T47D (cell line): ENCODE measurements at regions not wholly inside any gene's neighbourhood (a gene's known extent, or its start where the extent isn't known, plus 50 kb on each side); places are given as distances from the start of the nearest gene placed in this dataset.

Experiments
- DNase-seq, 2 experiments: peaks; one replicate each; pipeline versions ENCODE4 v3.0.0 to v3.0.0-alpha.2; 2011 to 2012; ENCODE audit warnings: low read depth in 1 of 2, low spot score in 1 of 2
- JUND ChIP-seq: IDR thresholded peaks from 2 replicates; pipeline ENCODE4 v1.6.1; 2012; ENCODE audit warnings: low read depth
- in situ Hi-C: cut with HindIII; loops from 2 replicates; pipeline ENCODE4 v1.10.0; 2016; ENCODE audit warnings: low sequenced_read_pairs, low pct_unique_long_range_greater_than_20kb

GRCh38 chr6:170000071-170000843 is 248.8 kb downstream of the ERMARD start:
- in situ Hi-C loops: no loop called here
- no peak for TF ChIP-seq JUND

GRCh38 chr6:169999367-169999766 is 247.9 kb downstream of the ERMARD start:
- in situ Hi-C loops: no loop called here
- TF ChIP-seq JUND: no peak

More at GRCh38 chr6:170000071-170000843, 248.8 kb downstream of the ERMARD start:
- no peak for DNase-seq

DNA sequence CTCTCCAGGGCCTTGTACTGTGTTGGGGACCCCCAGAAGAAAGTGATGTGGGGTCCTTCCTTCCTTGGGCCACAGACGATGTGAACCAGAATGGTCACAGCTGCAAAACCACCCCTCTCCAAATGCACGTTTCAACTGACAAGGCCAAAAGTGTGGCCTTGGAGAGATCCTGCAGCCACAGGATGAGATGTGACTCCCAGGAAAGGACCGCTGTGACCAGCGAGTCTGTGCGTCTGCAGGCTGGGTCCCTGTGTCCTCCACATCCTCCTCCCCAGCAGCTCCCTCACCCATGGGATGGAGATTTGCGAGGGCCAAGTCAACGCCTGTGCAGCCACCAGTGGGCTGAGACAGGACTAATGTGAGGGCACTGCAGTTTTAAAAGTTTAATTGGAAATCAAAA is 247.0 kb downstream of the ERMARD start:
- in situ Hi-C loops: no loop called here
- no peak for DNase-seq
- no peak for TF ChIP-seq JUND

More at GRCh38 chr6:169999367-169999766, 247.9 kb downstream of the ERMARD start:
- no peak for DNase-seq

DNA sequence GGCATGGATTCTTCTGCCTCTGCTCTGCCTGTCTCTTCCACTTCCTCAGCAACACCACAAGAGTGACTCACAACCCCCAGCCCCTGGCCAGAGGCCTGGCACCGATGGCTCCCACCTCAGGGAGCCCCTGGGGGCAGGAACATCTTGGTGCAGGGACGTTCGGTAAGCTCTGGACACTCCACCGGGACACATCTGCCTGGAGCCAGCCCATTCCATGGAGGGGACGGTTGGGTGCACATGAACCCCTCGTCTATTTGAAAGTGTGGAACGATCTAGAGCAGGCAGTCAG is 246.5 kb downstream of the ERMARD start:
- no peak for TF ChIP-seq JUND
- no peak for DNase-seq
- in situ Hi-C loops: no loop called here

DNA sequence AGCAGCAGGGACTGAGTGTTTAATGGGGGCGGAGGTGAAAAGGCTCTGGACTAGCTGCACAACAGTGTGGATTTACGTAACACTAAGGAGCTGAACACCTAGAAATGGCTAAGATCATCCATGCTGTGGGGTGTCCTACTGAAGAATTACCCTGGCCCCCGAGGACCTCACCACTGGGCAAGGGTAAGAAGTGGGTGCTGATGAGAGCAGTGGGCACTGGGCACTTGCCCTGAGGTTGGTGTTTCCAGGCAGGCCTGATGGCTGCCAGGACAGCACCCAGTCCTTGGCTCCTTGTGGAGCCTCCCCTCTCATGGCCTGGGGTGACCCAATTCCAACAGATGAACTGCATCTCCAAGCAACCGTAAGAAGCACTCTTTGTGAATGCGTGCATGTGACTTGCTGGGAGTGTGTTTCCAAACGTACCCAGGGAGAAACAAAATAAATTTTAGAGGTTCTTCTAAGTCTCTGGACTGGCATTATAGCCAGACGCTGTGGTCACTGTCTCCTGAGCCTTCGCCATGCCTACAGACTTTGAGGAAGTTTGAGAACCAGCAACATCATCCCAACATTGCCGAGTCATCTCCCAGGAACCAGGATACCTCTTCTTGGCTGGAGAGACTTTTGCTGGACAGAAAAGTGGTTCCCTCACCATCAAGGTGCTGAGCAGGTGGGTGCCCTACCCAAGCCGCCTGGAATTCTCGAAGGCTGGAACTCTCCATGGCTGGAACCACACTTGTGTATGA is 245.9 kb downstream of the ERMARD start:
- no peak for DNase-seq
- TF ChIP-seq JUND: no peak
- in situ Hi-C loops: no loop called here

DNA sequence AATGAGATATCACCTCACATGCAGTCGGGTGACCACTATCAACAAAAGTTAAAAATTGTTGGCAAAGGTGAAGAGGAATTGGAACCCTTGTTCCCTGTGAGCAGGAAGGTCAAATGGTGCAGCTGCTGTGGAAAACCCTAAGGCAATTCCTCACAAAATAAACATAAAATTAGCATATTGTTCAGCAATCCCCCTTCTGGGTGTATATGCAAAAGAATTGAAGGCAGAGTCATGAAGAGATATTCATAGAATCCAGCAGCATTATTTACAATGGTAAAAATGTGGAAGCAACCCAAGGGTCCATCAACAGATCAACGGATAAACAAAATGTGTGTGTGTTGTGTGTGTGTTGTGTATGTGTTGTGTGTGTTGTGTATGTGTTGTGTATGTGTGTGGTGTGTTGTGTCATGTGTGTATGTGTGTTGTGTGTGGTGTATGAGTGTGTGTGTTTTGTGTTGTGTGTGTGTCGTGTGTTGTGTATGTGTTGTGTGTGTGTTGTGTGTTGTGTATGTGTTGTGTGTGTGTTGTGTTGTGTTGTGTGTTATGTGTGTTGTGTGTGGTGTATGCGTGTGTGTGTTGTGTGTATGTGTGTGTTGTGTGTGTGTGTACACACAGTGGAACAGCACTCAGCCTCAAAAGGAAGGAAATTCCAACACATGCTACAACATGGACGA is 245.1 kb downstream of the ERMARD start:
- no peak for DNase-seq
- TF ChIP-seq JUND: no peak
- in situ Hi-C loops: no loop called here

DNA sequence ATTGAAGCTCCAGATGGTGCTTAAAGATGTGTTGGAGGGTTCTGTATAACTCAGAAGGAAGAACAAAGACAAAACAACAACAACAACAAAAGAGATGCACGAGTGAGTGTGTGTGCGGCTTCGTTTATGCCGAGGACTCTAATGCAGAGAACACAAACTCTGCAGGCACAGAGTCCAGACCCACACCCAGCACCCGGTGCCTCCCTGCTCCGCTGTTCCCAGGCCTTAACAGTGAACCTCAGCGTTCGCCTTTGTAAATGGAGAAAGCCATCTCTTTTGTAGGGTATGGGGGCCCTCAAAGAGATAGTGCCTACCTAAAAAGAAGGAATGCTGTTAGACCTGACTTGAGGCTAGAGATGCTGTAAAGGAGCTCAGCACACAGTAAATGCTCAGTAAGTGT is 243.3 kb downstream of the ERMARD start:
- no peak for DNase-seq
- no peak for TF ChIP-seq JUND
- in situ Hi-C loops: no loop called here

DNA sequence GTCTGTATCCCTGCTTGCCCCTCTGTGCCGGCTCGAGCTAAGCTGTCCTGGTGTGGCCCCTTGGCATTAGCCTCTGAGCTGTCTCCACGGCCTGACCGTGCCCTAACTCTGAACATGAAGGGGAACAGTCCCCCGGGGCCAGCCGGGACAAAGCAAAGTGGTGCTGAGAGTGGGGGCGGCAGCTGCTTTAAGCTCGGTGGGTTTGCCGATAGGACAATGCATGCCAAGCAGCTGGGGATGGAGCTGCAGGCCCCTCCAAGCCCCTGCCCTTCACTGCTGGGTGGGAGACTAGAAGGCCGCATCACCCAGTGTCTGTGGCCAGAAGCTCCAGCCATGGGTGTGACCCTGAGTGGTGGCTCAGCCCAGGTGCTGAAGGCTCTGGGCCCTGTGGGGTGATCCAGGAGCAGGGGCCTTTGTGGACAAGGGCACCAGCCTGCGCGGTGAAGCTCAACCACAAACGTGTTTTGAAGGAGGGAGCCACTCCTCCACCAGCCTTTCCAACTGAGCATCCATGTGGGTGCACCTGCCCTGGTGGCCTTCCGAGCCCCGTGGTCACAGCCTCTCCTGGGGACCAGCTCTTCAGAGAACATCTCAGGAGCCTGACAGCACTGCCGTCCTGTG is 242.5 kb downstream of the ERMARD start:
- no peak for DNase-seq
- TF ChIP-seq JUND: no peak
- in situ Hi-C loops: no loop called here

DNA sequence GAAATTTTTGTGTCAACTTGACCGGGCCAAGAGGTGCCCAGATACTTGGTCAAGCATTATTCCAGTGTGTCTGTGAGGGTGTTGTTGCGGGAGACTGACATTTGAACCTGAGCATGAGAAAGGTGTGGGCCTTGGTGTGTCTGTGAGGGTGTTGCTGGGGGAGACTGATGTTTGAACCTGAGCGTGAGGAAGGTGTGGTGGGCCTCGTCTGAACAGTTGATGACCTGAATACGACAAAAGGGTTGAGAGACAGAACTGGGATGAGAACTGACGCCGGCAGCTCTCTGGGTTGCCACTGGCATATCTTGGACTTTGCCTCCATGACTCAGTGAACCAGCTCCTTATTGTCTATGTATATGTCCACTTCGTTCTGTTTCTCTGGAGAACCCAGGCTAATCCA is 240.5 kb downstream of the ERMARD start:
- DNase-seq: no peak
- in situ Hi-C loops: no loop called here
- no peak for TF ChIP-seq JUND

DNA sequence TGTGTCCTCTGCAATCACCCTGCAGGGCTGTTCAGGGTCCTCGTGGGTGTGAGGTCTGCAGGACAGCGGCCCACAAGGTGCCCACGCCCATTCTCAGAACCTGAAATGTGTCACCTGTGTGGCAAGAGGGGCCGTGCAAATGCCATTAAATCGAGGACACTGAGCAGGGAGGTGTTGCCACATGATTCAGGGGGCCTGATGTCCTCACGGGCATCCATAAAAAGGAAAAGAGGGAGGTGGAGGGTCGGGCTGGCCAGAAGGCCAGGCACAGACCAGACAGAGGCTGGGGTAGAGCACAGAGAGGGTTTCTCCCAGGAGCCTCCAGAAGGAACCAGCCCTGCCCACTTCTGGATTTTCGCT is 239.6 kb downstream of the ERMARD start:
- no peak for DNase-seq
- in situ Hi-C loops: no loop called here
- no peak for TF ChIP-seq JUND

- in situ Hi-C loops: no loop called here
- no peak for DNase-seq
- no peak for TF ChIP-seq JUND
Observed at GRCh38 chr6:169990095-169991030, 238.9 kb downstream of the ERMARD start.

GRCh38 chr6:169989594-169989993 is 238.2 kb downstream of the ERMARD start:
- TF ChIP-seq JUND: no peak
- DNase-seq: no peak
- in situ Hi-C loops: no loop called here
